IMR-90 (cell line): ENCODE measurements at regions not wholly inside any gene's neighbourhood (a gene's known extent, or its start where the extent isn't known, plus 50 kb on each side); places are given as distances from the start of the nearest gene placed in this dataset.
"Not testable (repeated sequence)": the region's sequence is repeated elsewhere in the genome, so short reads cannot be mapped to it uniquely, and the experiment has no call there.

Source experiments
- ATAC-seq: fragments of 200-7000 bp; cut with Tn5 transposase; 2 replicates; pipeline ENCODE4 v1.9.1; 2020; ENCODE audit warnings: low read depth, mild to moderate bottlenecking, moderate library complexity
- BruUV-seq: library from RNA; stranded (reverse); fragments of 400-500 nt; replicated peaks from 2 replicates; lab custom pipeline; 2021; lab: Mats Ljungman, UMichigan
- CTCF ChIA-PET: fragments of 300-600 bp; formaldehyde crosslinking; extraction: SDS; loops from one replicate; lab custom pipeline; 2021; ENCODE audit warnings: antibody characterized with exemption; lab: Yijun Ruan, JAX
- POLR2A ChIA-PET: fragments of 300-600 bp; sonication (Branson Sonifier 250); formaldehyde crosslinking; loops from one replicate; lab custom pipeline; 2022; ENCODE audit warnings: antibody characterized with exemption; ENCODE audit not compliant: unreplicated experiment; lab: Charles Lee
- DNase-seq: peaks from one replicate; pipeline ENCODE4 v3.0.0; 2013
- H2AFZ ChIP-seq: replicated peaks from 2 replicates; pipeline ENCODE3; 2013; ENCODE audit warnings: low read length, mild to moderate bottlenecking; ENCODE audit not compliant: poor library complexity
- H2AK5ac ChIP-seq: 2 replicates; pipeline ENCODE4 v1.6.1; 2013; ENCODE audit warnings: low read depth, low read length, inconsistent platforms
- H2AK9ac ChIP-seq: replicated peaks from 2 replicates; pipeline ENCODE3; 2013; ENCODE audit warnings: mild to moderate bottlenecking, low read depth, low read length, moderate library complexity; ENCODE audit not compliant: poor library complexity
- H2BK120ac ChIP-seq: 2 replicates; pipeline ENCODE4 v1.6.1; 2013; ENCODE audit warnings: low read depth, low read length, inconsistent platforms
- H2BK15ac ChIP-seq: 3 replicates; pipeline ENCODE4 v1.6.1; 2013; ENCODE audit warnings: low read depth, low read length, inconsistent platforms
- H2BK20ac ChIP-seq: 2 replicates; pipeline ENCODE4 v1.6.1; 2013; ENCODE audit warnings: low read depth, mild to moderate bottlenecking, inconsistent platforms, low read length, moderate library complexity
- H2BK5ac ChIP-seq: 2 replicates; pipeline ENCODE4 v1.6.1; 2013; ENCODE audit warnings: mild to moderate bottlenecking, low read depth, low read length, inconsistent platforms; ENCODE audit not compliant: poor library complexity, severe bottlenecking
- H3K14ac ChIP-seq: replicated peaks from 2 replicates; pipeline ENCODE4 v1.6.1; 2013; ENCODE audit warnings: low read depth, low read length, inconsistent platforms
- H3K18ac ChIP-seq: 2 replicates; pipeline ENCODE4 v1.6.1; 2013; ENCODE audit warnings: low read depth, low read length, control low read depth
- H3K23ac ChIP-seq: 2 replicates; pipeline ENCODE4 v1.6.1; 2013; ENCODE audit warnings: low read depth, low read length, inconsistent platforms
- H3K27ac ChIP-seq: 2 replicates; pipeline ENCODE4 v1.5.1; 2013; ENCODE audit warnings: mild to moderate bottlenecking, control low read depth, low read length; ENCODE audit not compliant: insufficient read depth
- H3K27me3 ChIP-seq: 2 replicates; pipeline ENCODE4 v1.6.1; 2013; ENCODE audit warnings: low read length; ENCODE audit not compliant: control insufficient read depth, insufficient read depth
- H3K36me3 ChIP-seq: 2 replicates; pipeline ENCODE4 v1.6.1; 2013; ENCODE audit warnings: low read length, mixed read lengths; ENCODE audit not compliant: control insufficient read depth, insufficient read depth
- H3K4ac ChIP-seq: 2 replicates; pipeline ENCODE4 v1.6.1; 2013; ENCODE audit warnings: low read depth, low read length, inconsistent platforms
- H3K4me1 ChIP-seq: 2 replicates; pipeline ENCODE4 v1.6.1; 2013; ENCODE audit warnings: low read length, mixed read lengths; ENCODE audit not compliant: control insufficient read depth, insufficient read depth
- H3K4me2 ChIP-seq: 2 replicates; pipeline ENCODE4 v1.6.1; 2013; ENCODE audit warnings: low read depth, mild to moderate bottlenecking, control low read depth, low read length, moderate library complexity
- H3K4me3 ChIP-seq: 2 replicates; pipeline ENCODE4 v1.5.1; 2013; ENCODE audit warnings: low read depth, mild to moderate bottlenecking, control low read depth, low read length, moderate library complexity; ENCODE audit not compliant: insufficient read depth
- H3K56ac ChIP-seq: 2 replicates; pipeline ENCODE4 v1.6.1; 2013; ENCODE audit warnings: low read length, inconsistent platforms; ENCODE audit not compliant: insufficient read depth; ENCODE audit errors: extremely low read depth
- H3K79me1 ChIP-seq, 2 experiments: 2 replicates each; pipeline ENCODE4 v1.6.1; 2013; ENCODE audit warnings: low read length in 2 of 2, inconsistent platforms in 1 of 2, low read depth in 1 of 2
- H3K9ac ChIP-seq: 2 replicates; pipeline ENCODE4 v1.6.1; 2013; ENCODE audit warnings: low read depth, low read length, control low read depth
- H3K9me1 ChIP-seq: 2 replicates; pipeline ENCODE4 v1.6.1; 2013; ENCODE audit warnings: low read length, inconsistent platforms; ENCODE audit not compliant: insufficient read depth
- H3K9me3 ChIP-seq: 2 replicates; pipeline ENCODE4 v1.6.1; 2013; ENCODE audit warnings: low read length; ENCODE audit not compliant: control insufficient read depth, insufficient read depth
- H4K20me1 ChIP-seq: 2 replicates; pipeline ENCODE4 v1.6.1; 2013; ENCODE audit warnings: low read length, inconsistent platforms; ENCODE audit not compliant: insufficient read depth
- H4K5ac ChIP-seq: 2 replicates; pipeline ENCODE4 v1.6.1; 2013; ENCODE audit warnings: mild to moderate bottlenecking, low read depth, low read length, control low read depth
- H4K8ac ChIP-seq, 2 experiments: 2 replicates each; pipeline ENCODE4 v1.6.1; 2013; ENCODE audit warnings: low read depth in 2 of 2, low read length in 2 of 2, control low read depth in 1 of 2, inconsistent platforms in 1 of 2
- H4K91ac ChIP-seq: 2 replicates; pipeline ENCODE4 v1.6.1; 2013; ENCODE audit warnings: low read depth, low read length, inconsistent platforms; ENCODE audit not compliant: insufficient read depth
- WGBS, 2 experiments: methylation state at CpG; one replicate each; pipeline versions ENCODE4 v1.1.5 to v1.1.7; 2013; ENCODE audit warnings: missing lambda C conversion rate in 2 of 2; ENCODE audit not compliant: insufficient read length in 1 of 2; ENCODE audit errors: extremely low coverage in 2 of 2; 5-methylcytosine and 5-hydroxymethylcytosine counted together
- dilution Hi-C: fragments of 300-500 bp; cut with HindIII; formaldehyde crosslinking; loops from one replicate; pipeline ENCODE4 v1.14.3; 2018; ENCODE audit warnings: low sequenced_read_pairs; ENCODE audit not compliant: unreplicated experiment
- in situ Hi-C: fragments of 300-500 bp; cut with MboI; formaldehyde crosslinking; loops from 3 replicates; pipeline ENCODE4 v1.14.3; 2019; ENCODE audit warnings: low sequenced_read_pairs, inconsistent platforms, mixed read lengths
- intact Hi-C: fragments of 100-400 bp; cut with micrococcal nuclease; formaldehyde crosslinking; loops from 2 replicates; pipeline ENCODE4 v1.10.0; 2022

- dilution Hi-C loops, H2BK120ac ChIP-seq, CTCF ChIA-PET, H3K18ac ChIP-seq, H3K9me3 ChIP-seq, H3K9me1 ChIP-seq, H3K14ac ChIP-seq, H4K20me1 ChIP-seq, H4K91ac ChIP-seq, in situ Hi-C loops, H3K27ac ChIP-seq, H2AK5ac ChIP-seq, H3K4me3 ChIP-seq, H2AK9ac ChIP-seq, H3K4me2 ChIP-seq, H4K5ac ChIP-seq, H4K8ac ChIP-seq, BruUV-seq, H3K56ac ChIP-seq, H3K4me1 ChIP-seq, H3K9ac ChIP-seq, POLR2A ChIA-PET, H3K36me3 ChIP-seq, H3K4ac ChIP-seq, H2AFZ ChIP-seq, intact Hi-C loops, ATAC-seq, H3K79me1 ChIP-seq, H3K23ac ChIP-seq, DNase-seq, H2BK15ac ChIP-seq, H2BK5ac ChIP-seq, H2BK20ac ChIP-seq, H3K27me3 ChIP-seq: not testable (repeated sequence)
- WGBS, 2 experiments: no CpG with 5 or more reads among the region's 11 CpGs
Measured at GRCh38 chr20:29086145-29086718, 2171.2 kb upstream of the DEFB115 start.
